Suprapubic skin (tissue), 4 donors: ENCODE measurements at regions not wholly inside any gene's neighbourhood (a gene's known extent, or its start where the extent isn't known, plus 50 kb on each side); places are given as distances from the start of the nearest gene placed in this dataset.

Experiments
- CTCF ChIP-seq, 2 donors: fragments of 200-600 bp in 1 of 2; fragments of 450-650 bp in 1 of 2; sonication (generic) in 1 of 2; IDR thresholded peaks; one replicate each; pipeline ENCODE4 v1.5.1; 2016 to 2019; ENCODE audit warnings: antibody characterized with exemption in 2 of 2, mild to moderate bottlenecking in 1 of 2, moderate library complexity in 1 of 2
- POLR2A ChIP-seq, 2 donors: fragments of 450-650 bp; IDR thresholded peaks; one replicate each; pipeline ENCODE4 v1.6.1; 2017; ENCODE audit warnings: antibody characterized with exemption in 2 of 2, mild to moderate bottlenecking in 2 of 2, moderate library complexity in 2 of 2
- POLR2AphosphoS5 ChIP-seq, 3 donors: sonication (generic); formaldehyde crosslinking; IDR thresholded peaks; one replicate each; pipeline ENCODE4 v1.6.1; 2017; ENCODE audit warnings: antibody characterized with exemption in 3 of 3

- TF ChIP-seq POLR2AphosphoS5 (IDR thresholded peaks at IDR 0.05) (no peak), CTCF (IDR thresholded peaks at IDR 0.05) (no peak), POLR2A (IDR thresholded peaks at IDR 0.05) (no peak)
Measured at GRCh38 chr13:68009546-68009945, 779.4 kb upstream of the PCDH9 start.
